ENCODE measurements at regions not wholly inside any gene's neighbourhood (a gene's known extent, or its start where the extent isn't known, plus 50 kb on each side); places are given as distances from the start of the nearest gene placed in this dataset.

GRCh38 chr5:171578049-171578828 lies 158.8 kb downstream of the FGF18 start:
- Histone ChIP-seq H3K27me3 (replicated peaks in 1 of 4; ENCODE audit: control extremely low read depth in 1 of 4, control insufficient read depth in 3 of 4, insufficient read depth in 4 of 4, low read length in 3 of 4) (peaks cover 0 to 4% (median 0%) of the 10 kb centered on the region in 4 experiments), H3K27ac (ENCODE audit: low read length in 2 of 2) (no peak overlapping the region), H3K79me2 (ENCODE audit: control insufficient read depth, insufficient read depth, low read length) (no peaks in the 10 kb centered on the region), H3K9me3 (ENCODE audit: control extremely low read depth in 1 of 3, control insufficient read depth in 2 of 3, insufficient read depth in 1 of 3, low read length in 2 of 3) (peaks cover 0 to 12% (median 0%) of the 10 kb centered on the region in 3 donors), H3K4me2 (replicated peaks; ENCODE audit: low read depth, low read length, poor library complexity, severe bottlenecking) (no peak overlapping the region), H3K9ac (ENCODE audit: low read length) (no peak overlapping the region), H3K4me1 (ENCODE audit: control insufficient read depth in 2 of 2, insufficient read depth in 2 of 2, low read length in 2 of 2) (no peaks in the 10 kb centered on the region), H2AFZ (ENCODE audit: insufficient read depth, low read depth, low read length, poor library complexity, severe bottlenecking) (no peak overlapping the region), H4K20me1 (ENCODE audit: control insufficient read depth, insufficient read depth, low read length, poor library complexity, severe bottlenecking) (no peaks in the 10 kb centered on the region), H3K4me3 (ENCODE audit: control extremely low read depth in 1 of 5, extremely low read depth in 1 of 5, insufficient read depth in 1 of 5, low read depth in 2 of 5, low read length in 4 of 5) (no peak overlapping the region), H3K36me3 (replicated peaks in 1 of 2; ENCODE audit: control extremely low read depth in 1 of 2, control insufficient read depth in 1 of 2, extremely low read depth in 1 of 2, insufficient read depth in 2 of 2, low read length in 1 of 2) (no peaks in the 10 kb centered on the region)
- Mint-ChIP-seq H3K27ac (no peak overlapping the region), H3K27me3 (peaks cover 7% of the 10 kb centered on the region), H3K9me3 (ENCODE audit: insufficient read depth) (peaks cover 3% of the 10 kb centered on the region), H3K4me3 (no peak overlapping the region), H3K4me1 (no peaks in the 10 kb centered on the region)
- intact Hi-C loops (cut with micrococcal nuclease): no loop called here
- POLR2A ChIA-PET: no interaction called here
- TF ChIP-seq CTCF (IDR thresholded peaks at IDR 0.05) (no peak), EZH2 (IDR thresholded peaks at IDR 0.05; ENCODE audit: borderline replicate concordance, insufficient read depth, low read depth, low read length, poor library complexity, severe bottlenecking) (no peak)
- DNase-seq (no peak), ATAC-seq (ENCODE audit: low read depth) (no peak)
- CTCF ChIA-PET: no interaction called here
- 86% methylated on average over 10 of the region's 11 CpGs for WGBS (ENCODE audit: insufficient coverage)

- H3K27ac Mint-ChIP-seq: no peak overlapping the region
- Histone ChIP-seq H3K9me3 (ENCODE audit: control extremely low read depth in 1 of 3, control insufficient read depth in 2 of 3, insufficient read depth in 1 of 3, low read length in 2 of 3) (peaks cover 0 to 12% (median 0%) of the 10 kb centered on the region in 3 donors), H3K79me2 (ENCODE audit: control insufficient read depth, insufficient read depth, low read length) (no peaks in the 10 kb centered on the region), H3K4me1 (ENCODE audit: control insufficient read depth in 2 of 2, insufficient read depth in 2 of 2, low read length in 2 of 2) (no peaks in the 10 kb centered on the region), H4K20me1 (ENCODE audit: control insufficient read depth, insufficient read depth, low read length, poor library complexity, severe bottlenecking) (no peaks in the 10 kb centered on the region), H2AFZ (ENCODE audit: insufficient read depth, low read depth, low read length, poor library complexity, severe bottlenecking) (no peak overlapping the region), H3K27ac (ENCODE audit: low read length in 2 of 2) (no peak overlapping the region), H3K36me3 (replicated peaks in 1 of 2; ENCODE audit: control extremely low read depth in 1 of 2, control insufficient read depth in 1 of 2, extremely low read depth in 1 of 2, insufficient read depth in 2 of 2, low read length in 1 of 2) (no peaks in the 10 kb centered on the region), H3K9ac (ENCODE audit: low read length) (no peak overlapping the region), H3K4me3 (ENCODE audit: control extremely low read depth in 1 of 5, extremely low read depth in 1 of 5, insufficient read depth in 1 of 5, low read depth in 2 of 5, low read length in 4 of 5) (no peak overlapping the region), H3K4me2 (replicated peaks; ENCODE audit: low read depth, low read length, poor library complexity, severe bottlenecking) (no peak overlapping the region), H3K27me3 (replicated peaks in 1 of 4; ENCODE audit: control extremely low read depth in 1 of 4, control insufficient read depth in 3 of 4, insufficient read depth in 4 of 4, low read length in 3 of 4) (peaks cover 0 to 4% (median 0%) of the 10 kb centered on the region in 4 experiments)
- H3K27me3 Mint-ChIP-seq: peaks cover 11% of the 10 kb centered on the region
- 89% methylated on average over 12 of the region's 14 CpGs for WGBS (ENCODE audit: insufficient coverage)
- no peak overlapping the region for H3K4me3 Mint-ChIP-seq
- CTCF ChIA-PET: no interaction called here
- peaks cover 3% of the 10 kb centered on the region for H3K9me3 Mint-ChIP-seq (ENCODE audit: insufficient read depth)
- no peaks in the 10 kb centered on the region for H3K4me1 Mint-ChIP-seq
- ATAC-seq (ENCODE audit: low read depth): no peak
- intact Hi-C loops (cut with micrococcal nuclease): no loop called here
- POLR2A ChIA-PET: no interaction called here
- no peak for TF ChIP-seq CTCF (IDR thresholded peaks at IDR 0.05)
- TF ChIP-seq EZH2 (IDR thresholded peaks at IDR 0.05; ENCODE audit: borderline replicate concordance, insufficient read depth, low read depth, low read length, poor library complexity, severe bottlenecking): no peak
- no peak for DNase-seq
Observed at GRCh38 chr5:171578829-171579491, 159.5 kb downstream of the FGF18 start.
